ENCODE measurements at regions not wholly inside any gene's neighbourhood (a gene's known extent, or its start where the extent isn't known, plus 50 kb on each side); places are given as distances from the start of the nearest gene placed in this dataset.

DNA sequence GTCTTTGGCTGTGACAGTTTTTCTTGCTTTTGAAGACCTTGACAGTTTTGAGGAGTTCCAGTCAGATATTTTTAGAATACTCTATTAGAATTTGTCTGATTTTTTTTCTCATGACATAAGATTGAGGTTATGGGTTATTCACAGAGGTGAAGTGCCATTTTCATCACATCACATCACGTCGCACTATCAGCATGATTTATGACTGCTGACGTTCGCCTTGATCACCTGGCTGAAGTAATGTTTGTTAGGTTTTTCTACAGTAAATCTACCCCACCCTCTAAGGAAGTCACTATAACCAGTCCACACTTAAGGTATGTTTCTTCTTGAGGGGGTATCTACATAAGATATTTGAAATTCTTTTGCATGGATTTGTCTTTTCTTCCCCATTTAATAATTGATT is 169.7 kb downstream of the NDFIP2 start:
- Histone ChIP-seq H2AFZ (no peak overlapping the region), H3K4me1 (ENCODE audit: insufficient read depth) (no peaks in the 10 kb centered on the region), H3K4me2 (no peak overlapping the region), H4K20me1 (replicated peaks; ENCODE audit: insufficient read depth) (no peaks in the 10 kb centered on the region), H3K4me3 (no peak overlapping the region), H3K36me3 (ENCODE audit: insufficient read depth) (no peaks in the 10 kb centered on the region), H3K9me2 (ENCODE audit: insufficient read depth) (no peaks in the 10 kb centered on the region), H3K79me2 (replicated peaks; ENCODE audit: insufficient read depth) (no peaks in the 10 kb centered on the region), H3K27me3 (ENCODE audit: insufficient read depth) (no peaks in the 10 kb centered on the region), H3K27ac (ENCODE audit: low read depth) (no peak overlapping the region), H3F3A (replicated peaks; ENCODE audit: low read depth) (no peaks in the 10 kb centered on the region)
- H3K27me3 Mint-ChIP-seq (ENCODE audit: insufficient read depth, low read depth, poor library complexity) = no peaks in the 10 kb centered on the region
- ATAC-seq (no peak), DNase-seq (ENCODE audit: low spot score) (no peak)
- no peak overlapping the region for H3K27ac Mint-ChIP-seq
- H3K36me3 Mint-ChIP-seq (ENCODE audit: low read depth) = no peaks in the 10 kb centered on the region
- H3K4me3 Mint-ChIP-seq = no peak overlapping the region
- TF ChIP-seq JUNB (IDR thresholded peaks at IDR 0.05; ENCODE audit: unreplicated experiment) = no peak
- no peak for TF ChIP-seq EZH2 (IDR thresholded peaks at IDR 0.05; ENCODE audit: low read depth, unreplicated experiment)
- TF ChIP-seq ZNF114 (CRISPR knock-in tag; IDR thresholded peaks at IDR 0.05) = no peak
- no peak for TF ChIP-seq NANOG (IDR thresholded peaks at IDR 0.05; ENCODE audit: borderline replicate concordance)
- TF ChIP-seq, protein P1, sequence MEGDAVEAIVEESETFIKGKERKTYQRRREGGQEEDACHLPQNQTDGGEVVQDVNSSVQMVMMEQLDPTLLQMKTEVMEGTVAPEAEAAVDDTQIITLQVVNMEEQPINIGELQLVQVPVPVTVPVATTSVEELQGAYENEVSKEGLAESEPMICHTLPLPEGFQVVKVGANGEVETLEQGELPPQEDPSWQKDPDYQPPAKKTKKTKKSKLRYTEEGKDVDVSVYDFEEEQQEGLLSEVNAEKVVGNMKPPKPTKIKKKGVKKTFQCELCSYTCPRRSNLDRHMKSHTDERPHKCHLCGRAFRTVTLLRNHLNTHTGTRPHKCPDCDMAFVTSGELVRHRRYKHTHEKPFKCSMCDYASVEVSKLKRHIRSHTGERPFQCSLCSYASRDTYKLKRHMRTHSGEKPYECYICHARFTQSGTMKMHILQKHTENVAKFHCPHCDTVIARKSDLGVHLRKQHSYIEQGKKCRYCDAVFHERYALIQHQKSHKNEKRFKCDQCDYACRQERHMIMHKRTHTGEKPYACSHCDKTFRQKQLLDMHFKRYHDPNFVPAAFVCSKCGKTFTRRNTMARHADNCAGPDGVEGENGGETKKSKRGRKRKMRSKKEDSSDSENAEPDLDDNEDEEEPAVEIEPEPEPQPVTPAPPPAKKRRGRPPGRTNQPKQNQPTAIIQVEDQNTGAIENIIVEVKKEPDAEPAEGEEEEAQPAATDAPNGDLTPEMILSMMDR (conservative IDR thresholded peaks at IDR 0.05; ENCODE audit: low read depth in 2 of 2) = no peak
- TF ChIP-seq ZNF462 (CRISPR knock-in tag; IDR thresholded peaks at IDR 0.05) = no peak
- TF ChIP-seq ETS1 (IDR thresholded peaks at IDR 0.05) = no peak
- no peak for TF ChIP-seq CREB1 (CRISPR knock-in tag; IDR thresholded peaks at IDR 0.05; ENCODE audit: low read depth)
- TF ChIP-seq REST (IDR thresholded peaks at IDR 0.05; ENCODE audit: unreplicated experiment) = no peak
- no peak for TF ChIP-seq ZNF331 (CRISPR knock-in tag; IDR thresholded peaks at IDR 0.05; ENCODE audit: low read depth)
- no peak for TF ChIP-seq EZH2phosphoT487 (IDR thresholded peaks at IDR 0.05; ENCODE audit: unreplicated experiment)
- no peak for TF ChIP-seq POLR2AphosphoS5 (IDR thresholded peaks at IDR 0.05; ENCODE audit: low read depth)
- TF ChIP-seq STAT1 (IDR thresholded peaks at IDR 0.05; ENCODE audit: unreplicated experiment) = no peak
- peaks cover 4% of the 10 kb centered on the region; the same call in 1 of the 3 replicates for H3K4me1 Mint-ChIP-seq
- H3K9me3 Mint-ChIP-seq = no peaks in the 10 kb centered on the region

Measured in GM23338 (cell line).